AG04449 (cell line): ENCODE measurements at regions not wholly inside any gene's neighbourhood (a gene's known extent, or its start where the extent isn't known, plus 50 kb on each side); places are given as distances from the start of the nearest gene placed in this dataset.

Experiments
- CTCF ChIA-PET: fragments of 350-600 bp; formaldehyde crosslinking; extraction: SDS; loops from one replicate; lab custom pipeline; 2021; ENCODE audit warnings: antibody characterized with exemption; lab: Yijun Ruan, JAX
- POLR2A ChIA-PET: fragments of 400-600, 350-600 bp; formaldehyde crosslinking; extraction: SDS; loops from one replicate; lab custom pipeline; 2020; ENCODE audit warnings: antibody characterized with exemption, inconsistent platforms; lab: Yijun Ruan, JAX
- DNase-seq: peaks from one replicate; pipeline ENCODE4 v3.0.0-alpha.2; 2010; ENCODE audit warnings: low read depth, low spot score
- H3K4me3 ChIP-seq: 2 replicates; pipeline ENCODE4 v1.5.1; 2011; ENCODE audit warnings: low read depth, mild to moderate bottlenecking, control low read depth, low read length
- TF ChIP-seq, protein P1 (sequence below): IDR thresholded peaks from one replicate; pipeline ENCODE4 v1.5.1; 2011; ENCODE audit warnings: mild to moderate bottlenecking, moderate library complexity, low read length, control low read depth, inconsistent platforms; ENCODE audit not compliant: insufficient read depth; ENCODE audit errors: missing control alignments

DNA sequence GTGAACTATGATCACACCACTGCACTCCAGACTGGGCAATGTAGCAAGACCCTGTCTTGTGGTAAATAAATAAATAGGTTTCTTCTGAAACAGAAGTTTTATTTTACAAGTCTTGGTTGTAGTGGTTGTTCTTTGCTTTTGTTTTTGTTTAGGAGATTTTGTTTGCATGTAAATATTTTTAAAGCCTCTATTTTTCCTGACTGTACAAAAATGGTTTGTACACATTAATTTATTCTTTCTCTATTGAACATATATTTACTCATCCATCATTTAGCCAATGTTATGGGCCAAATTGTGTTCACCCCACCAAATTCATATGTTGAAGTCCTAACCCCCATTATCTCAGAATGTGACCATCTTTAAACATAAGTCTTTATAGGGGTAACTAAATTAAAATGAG is 580.1 kb downstream of the EPHA4 start:
- H3K4me3 ChIP-seq: no peak overlapping the region
- no peak for DNase-seq
- ChIA-PET CTCF (no interaction called here), POLR2A (no interaction called here)
- TF ChIP-seq, protein P1, sequence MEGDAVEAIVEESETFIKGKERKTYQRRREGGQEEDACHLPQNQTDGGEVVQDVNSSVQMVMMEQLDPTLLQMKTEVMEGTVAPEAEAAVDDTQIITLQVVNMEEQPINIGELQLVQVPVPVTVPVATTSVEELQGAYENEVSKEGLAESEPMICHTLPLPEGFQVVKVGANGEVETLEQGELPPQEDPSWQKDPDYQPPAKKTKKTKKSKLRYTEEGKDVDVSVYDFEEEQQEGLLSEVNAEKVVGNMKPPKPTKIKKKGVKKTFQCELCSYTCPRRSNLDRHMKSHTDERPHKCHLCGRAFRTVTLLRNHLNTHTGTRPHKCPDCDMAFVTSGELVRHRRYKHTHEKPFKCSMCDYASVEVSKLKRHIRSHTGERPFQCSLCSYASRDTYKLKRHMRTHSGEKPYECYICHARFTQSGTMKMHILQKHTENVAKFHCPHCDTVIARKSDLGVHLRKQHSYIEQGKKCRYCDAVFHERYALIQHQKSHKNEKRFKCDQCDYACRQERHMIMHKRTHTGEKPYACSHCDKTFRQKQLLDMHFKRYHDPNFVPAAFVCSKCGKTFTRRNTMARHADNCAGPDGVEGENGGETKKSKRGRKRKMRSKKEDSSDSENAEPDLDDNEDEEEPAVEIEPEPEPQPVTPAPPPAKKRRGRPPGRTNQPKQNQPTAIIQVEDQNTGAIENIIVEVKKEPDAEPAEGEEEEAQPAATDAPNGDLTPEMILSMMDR: no peak

DNA sequence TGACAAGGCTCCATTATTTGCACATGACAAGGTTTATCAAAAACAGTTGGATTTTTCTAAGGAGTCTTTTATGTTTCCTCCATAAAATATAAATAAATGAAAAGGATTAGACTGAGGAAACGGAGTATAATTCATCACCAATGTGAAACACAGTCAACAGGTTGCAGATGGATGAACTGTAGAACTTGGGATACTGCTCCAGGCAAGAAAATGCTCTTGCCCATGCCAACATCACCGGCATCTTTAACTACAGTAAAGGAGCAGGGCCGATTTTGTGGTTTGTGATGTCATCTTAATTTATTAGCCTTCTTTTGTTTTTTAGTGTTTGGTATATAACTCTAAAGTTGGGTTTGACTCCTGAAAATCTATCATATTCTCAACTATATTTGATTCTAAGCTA is 577.3 kb downstream of the EPHA4 start:
- TF ChIP-seq, protein P1: no peak
- CTCF ChIA-PET: no interaction called here
- no peak overlapping the region for H3K4me3 ChIP-seq
- no peak for DNase-seq
- POLR2A ChIA-PET: no interaction called here

DNA sequence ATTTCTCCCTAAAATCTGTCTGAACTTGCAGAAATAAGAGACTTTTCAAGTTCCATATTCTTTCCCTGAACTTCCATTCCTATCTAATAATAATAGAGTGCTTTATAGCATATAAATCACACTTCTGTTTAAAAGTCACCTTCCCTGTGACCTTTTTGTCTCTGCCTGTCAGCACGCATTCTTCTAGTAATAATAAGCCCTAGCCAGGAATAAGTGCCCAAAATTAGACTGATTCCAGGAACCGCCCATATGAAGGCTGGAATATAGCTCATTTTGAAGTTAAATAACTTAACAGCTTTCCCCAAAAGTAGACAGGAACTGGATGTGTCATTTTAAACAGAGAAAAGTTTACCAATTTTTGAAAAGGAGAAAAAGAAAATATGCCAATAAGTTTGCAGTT is 576.5 kb downstream of the EPHA4 start:
- ChIA-PET CTCF (no interaction called here), POLR2A (no interaction called here)
- DNase-seq: no peak
- H3K4me3 ChIP-seq: no peak overlapping the region
- TF ChIP-seq, protein P1: no peak

DNA sequence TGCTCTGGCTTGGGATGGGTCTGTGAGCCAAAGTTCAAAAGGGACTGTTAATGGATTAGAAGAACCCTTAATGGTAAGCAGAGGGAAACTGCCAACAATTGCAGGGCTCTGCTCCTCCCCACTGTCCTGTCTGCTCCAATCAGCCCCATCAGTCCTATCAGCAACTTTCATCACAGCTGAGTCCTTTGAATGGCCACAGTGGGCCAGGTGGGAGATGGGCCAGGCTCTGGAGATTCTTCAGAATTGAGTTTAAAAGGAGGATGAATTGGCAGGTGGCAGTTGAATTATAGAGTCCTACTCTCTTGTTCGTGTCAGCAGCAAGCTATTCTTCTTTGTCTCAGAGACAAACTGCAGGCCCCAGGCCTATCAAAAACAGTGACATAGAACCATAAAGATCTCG is 573.9 kb downstream of the EPHA4 start:
- no peak for DNase-seq
- ChIA-PET POLR2A (no interaction called here), CTCF (no interaction called here)
- TF ChIP-seq, protein P1: no peak
- no peak overlapping the region for H3K4me3 ChIP-seq

DNA sequence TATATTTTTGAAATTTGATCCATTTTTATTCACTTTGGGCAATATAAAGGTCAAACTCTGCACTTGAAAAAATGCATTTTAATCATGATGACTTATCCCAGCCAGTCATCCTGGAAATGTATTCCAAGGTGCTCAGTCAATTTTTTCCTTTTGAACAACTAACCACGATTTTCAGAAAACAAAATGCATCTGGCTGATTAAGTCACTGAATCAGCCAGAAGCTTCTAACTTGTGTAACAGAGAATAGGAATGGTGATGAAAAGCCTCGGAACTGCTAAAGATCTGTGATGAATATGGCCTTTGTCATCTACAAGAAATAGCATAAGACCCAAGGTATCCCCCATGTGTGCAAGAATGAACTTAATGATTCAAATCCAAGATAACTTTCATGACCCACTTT is 572.7 kb downstream of the EPHA4 start:
- no peak overlapping the region for H3K4me3 ChIP-seq
- ChIA-PET CTCF (no interaction called here), POLR2A (no interaction called here)
- no peak for DNase-seq
- TF ChIP-seq, protein P1: no peak

DNA sequence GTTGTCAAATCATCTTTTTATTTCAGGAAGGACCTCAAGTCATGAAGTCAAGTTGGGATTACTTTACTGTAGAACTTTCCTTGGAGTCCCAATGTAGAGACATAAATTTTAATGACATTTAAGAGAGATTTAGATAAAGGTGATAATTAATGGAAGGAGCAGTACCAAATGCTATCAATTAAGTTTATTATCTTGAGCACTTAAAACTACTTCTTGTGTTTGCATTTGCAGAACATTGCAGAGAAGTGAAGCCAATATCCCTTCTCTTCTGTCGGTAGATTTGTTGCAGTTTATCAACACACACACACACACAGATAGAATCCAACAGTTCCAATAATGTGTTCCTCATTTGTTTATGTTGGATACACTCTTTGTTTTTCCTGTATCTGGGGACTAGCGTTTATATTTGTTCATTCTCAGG is 570.7 kb downstream of the EPHA4 start:
- H3K4me3 ChIP-seq: no peak overlapping the region
- TF ChIP-seq, protein P1: no peak
- POLR2A ChIA-PET: no interaction called here
- no peak for DNase-seq
- CTCF ChIA-PET: no interaction called here
